Cerebellar cortex (tissue), 1 donor: ENCODE measurements at regions not wholly inside any gene's neighbourhood (a gene's known extent, or its start where the extent isn't known, plus 50 kb on each side); places are given as distances from the start of the nearest gene placed in this dataset.

Experiments
- DNase-seq: peaks from one replicate; pipeline ENCODE4 v3.0.0-alpha.2; 2015; ENCODE audit warnings: low spot score

DNA sequence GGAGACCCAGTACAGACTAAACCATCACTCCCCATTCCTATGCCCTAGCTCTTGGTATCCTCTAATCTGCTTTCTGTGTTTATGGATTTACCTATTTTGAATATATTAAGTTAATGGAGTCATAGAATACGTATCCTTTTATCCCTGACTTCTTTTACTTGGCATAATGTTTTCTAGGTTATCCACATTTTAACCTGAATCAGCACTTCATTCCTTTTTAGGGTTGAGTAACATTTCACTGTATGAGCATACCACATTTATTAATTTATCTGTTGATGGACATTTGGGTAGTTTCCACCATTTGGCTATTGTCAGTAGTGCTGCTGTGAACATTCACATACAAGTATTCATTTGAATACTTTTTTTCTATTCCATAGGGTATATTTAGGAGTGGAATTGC, 157.3 kb upstream of the CTNNA2 start:
- DNase-seq, result no peak

DNA sequence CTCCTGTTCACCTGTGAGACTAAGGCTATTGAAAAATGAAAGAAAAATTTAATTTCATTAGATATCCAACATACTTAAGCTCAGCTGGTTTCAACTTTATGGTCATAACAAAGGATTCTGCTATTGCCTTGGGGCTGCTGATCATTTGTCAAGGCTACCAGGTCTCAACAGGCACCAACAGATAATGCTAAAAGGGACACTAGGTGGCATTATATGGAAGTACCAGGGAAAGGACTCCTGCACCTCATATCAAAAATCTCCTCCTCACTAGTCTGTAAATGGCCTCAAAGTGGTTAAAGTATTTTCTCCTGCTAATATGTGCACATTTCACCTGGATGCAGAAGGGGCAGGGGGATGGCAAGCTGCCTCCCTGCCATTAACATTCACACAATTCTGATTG, 167.9 kb upstream of the REG3A start:
- peak; percentile 3 for DNase-seq

DNA sequence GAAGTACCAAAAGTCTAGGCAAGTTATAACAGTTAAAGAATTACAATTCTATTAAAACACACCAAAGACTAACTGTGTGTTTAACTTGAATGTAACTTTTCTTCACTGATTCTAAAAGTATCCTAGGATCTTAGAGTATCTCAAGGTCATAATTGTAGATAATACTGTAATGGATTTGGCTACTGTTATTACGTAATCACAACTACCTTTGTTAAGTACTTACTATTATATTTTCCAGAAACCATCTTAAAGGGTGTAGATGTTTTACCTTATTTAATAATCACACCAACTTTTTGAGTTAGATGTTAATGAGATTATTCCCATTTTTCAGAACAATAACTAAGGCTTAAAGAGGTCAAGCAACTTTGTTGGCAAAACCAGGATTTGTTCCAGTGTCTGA, 161.3 kb upstream of the REG3A start:
- DNase-seq, result no peak

DNA sequence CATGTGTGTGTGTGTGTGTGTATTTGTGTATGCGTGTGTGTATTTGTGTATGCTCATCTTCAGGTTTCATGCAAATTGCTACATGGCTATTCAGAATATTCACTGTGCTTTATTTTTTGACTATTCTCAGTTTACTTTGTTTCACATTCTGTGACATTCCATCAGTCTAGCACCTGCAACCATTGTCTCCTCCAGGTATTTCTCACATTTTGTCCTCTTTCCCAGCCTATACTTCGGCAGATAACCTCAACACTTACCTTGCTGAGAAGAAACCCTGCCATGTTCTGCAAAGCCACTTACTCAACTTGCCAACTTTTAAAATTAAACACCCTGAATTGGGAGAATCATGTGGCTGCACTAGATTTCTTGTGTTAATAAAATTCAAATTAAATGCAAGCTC, 135.4 kb upstream of the REG3A start:
- DNase-seq, result peak; percentile 2

DNA sequence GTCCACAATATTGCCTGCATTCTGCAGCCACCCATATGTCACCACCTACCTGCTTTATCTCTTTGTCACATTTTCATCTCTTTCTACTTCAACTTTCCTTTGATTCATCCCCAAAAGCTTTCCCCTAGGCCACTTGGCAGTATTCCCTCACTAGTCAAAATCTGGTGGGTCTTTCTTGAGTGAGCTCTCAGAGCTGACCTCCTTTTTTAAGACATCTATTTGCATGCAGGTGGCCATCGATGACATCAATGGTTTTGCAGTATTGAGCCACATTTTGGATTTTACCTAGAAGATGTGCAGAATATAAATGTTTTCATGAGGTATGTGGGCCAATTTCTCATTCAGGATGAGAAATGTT, 133.4 kb upstream of the REG3A start:
- DNase-seq, result peak; percentile 1

DNA sequence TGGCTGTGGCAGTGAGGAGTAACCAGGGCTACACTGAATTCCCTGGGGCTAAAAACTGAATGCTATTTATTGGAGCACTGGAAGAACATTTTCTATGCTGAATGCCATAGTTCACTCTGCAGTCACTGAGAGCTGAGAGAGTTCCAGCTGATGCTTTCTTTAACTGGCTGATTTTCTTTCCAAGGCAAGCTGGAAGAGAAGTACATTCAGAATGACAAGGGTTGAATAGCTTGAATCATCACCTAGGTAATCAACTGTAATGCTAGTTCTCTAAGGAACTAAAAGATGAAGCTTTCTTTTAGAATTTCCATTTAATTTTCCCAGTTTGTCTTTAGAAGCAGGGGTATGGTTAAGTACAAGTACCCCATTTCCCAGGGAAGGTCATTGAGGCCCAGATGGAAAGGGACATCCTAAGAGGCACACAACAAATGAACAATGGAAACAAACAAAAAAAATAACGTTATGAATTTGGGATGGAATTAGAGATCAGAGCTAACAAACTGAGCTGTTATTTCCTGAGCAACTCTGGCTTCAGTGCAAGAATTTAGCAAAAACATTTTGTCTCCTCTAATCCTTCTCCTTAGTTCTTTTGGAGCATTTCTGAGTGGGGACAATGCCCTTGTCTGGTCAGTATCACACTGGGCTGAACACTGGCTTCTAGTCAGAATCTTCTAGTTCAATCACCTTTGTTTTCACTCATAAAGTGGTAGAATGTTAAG, 132.8 kb upstream of the REG3A start:
- DNase-seq, result peak; percentile 8

DNA sequence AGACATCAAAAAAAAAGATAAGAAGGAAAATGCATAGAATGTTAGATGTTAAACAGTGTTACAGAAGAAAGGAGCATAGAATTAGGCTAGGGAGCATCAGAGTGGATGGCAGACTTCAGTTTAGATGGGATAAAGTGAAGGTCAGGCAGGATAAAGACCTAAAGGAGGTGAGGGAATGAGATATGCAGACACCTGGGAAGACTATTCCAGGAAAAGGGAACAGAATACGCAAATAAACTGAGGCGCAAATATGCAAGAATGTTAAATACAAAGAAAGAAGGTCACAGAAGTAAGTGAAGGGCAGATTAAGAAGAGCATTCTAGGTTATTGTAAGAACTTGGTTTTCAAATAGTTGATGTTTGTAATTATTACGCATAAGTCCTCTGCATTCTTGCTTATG, 116.3 kb upstream of the REG3A start:
- DNase-seq, result no peak

DNA sequence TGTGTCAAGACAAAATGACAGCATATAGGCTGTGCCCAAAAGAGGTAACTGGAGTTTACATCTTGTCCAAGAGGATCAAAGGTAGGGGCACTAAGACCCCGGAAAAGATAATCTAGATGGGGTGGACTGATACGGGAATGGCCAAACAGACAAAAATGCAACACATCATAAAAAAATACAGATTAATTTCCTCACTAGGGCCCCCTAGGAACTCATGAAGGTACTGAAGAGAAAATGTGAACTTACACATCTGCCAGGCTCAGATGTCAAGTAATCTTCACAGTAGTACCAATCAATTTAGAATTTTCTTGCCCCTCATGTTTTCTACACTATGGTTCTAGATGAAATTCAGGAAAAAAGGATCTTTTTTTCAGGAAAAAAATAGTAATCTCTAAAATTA, 115.6 kb upstream of the REG3A start:
- DNase-seq, result no peak

DNA sequence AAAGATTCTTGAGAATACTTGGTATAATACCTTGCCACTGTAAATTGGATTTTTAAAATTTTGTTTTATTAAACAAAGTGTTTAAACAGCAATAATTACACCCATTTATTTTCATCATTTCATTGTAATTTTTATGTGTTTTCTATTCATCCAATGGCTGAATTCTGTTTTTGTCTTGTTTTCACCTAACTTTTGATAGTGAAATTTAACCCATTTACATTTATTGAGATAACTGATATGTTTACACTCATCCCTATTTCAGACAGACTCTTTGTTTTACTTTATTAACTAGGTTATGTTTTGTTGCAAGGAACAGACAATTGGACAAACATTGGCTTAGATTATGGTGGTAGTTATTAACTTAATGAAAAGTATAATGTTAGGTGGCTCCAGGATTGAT, 113.1 kb upstream of the REG3A start:
- no peak for DNase-seq

DNA sequence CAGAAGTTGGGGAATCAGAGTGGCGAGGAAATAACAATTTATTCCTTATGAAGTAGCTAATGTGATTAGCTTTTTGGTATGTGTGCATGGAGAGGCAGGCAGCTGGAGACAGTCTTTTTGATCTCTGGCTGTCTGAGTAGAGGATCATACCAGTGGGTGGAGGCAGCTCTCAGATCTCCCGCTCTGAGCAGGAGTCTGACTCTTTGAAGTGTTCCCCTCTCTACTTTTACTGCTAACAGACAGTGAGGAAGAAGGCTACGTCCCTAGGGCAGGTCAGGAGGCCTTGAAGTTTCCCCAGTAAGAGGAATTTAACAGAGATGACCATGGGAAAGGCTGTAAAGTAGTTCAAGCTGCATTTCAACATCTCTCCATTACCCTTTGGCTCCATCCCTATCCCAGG, 111.9 kb upstream of the REG3A start:
- DNase-seq, result no peak

DNA sequence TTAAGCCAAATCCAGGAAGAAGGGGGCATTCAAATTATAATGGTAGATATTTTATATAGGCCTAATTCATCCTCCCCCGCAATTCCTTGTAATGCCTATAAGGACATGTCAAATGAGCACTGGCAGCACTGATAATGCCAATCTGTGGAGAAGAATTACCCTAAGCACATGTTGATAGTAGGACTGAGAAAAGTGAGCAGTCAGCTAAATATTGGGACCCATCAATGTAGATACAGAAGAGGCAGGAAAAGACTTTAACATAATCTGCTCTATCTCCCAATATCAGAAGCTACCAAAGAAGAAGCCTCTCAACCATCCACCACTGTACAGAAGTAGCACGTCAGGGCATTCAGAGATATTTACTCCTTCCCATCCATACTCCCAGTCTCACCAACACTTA, 101.3 kb upstream of the REG3A start:
- no peak for DNase-seq

DNA sequence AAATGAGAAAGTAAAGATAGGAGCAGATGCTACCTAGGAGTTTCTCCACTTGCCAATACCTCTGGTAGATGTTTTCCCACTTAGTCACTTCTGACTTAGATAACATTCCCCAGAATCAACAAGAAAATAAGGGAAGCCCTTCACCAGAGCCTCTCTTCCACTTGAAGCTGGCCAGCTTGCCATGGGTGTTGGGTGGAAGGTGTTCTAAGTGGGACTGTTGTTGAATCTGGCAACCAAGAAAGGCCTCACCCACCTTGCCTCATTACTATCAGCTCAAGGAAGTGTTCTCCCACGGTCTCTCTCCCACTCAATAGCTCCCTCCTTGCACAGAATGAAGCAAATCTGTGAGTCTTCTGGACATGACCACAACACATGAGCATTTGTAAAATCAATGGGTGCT, 100.4 kb upstream of the REG3A start:
- DNase-seq, result no peak

DNA sequence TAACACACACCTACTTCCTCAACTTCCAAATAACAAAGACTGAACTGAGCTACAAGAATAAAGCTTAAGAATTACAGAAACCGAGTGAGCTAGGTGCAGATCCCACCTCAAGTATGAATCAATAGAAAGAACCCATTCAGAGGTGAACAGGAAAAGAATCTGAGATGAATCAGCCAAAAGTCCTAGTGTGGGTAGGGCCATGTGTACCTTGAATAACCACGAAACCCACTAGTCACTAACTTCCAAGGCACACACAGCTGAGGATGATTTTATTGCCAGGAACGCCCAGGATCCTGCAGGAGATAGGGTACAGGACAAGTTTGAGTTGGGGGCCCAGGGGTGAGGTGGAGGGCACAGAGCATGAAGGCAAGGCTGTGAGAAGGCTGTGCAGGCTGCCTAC, 99.7 kb upstream of the REG3A start:
- DNase-seq, result no peak

DNA sequence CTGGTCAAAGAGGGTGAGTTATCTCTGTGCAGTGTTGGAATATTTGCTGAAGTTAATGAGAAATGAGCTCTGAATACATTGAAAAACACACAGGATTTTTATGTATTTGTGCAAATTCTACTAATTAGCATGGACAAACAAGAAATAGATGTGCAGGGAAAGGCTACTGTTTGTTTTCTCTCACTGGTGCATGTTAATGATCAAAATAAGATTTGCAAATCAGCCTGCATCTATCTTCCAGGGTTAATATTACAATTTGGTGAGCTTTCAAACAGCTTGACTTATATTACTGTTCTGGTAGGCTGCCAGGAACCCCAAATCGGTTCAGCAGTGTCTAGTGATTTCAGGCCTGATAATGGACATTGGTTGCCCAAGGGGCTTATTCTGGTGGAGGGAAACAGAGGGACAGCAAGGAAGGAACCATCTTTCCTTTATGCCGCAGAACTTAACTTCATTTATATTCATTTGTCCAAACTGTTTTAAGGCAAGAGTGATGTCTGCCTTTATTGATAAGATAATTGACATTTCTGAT, 93.8 kb upstream of the REG3A start:
- no peak for DNase-seq

DNA sequence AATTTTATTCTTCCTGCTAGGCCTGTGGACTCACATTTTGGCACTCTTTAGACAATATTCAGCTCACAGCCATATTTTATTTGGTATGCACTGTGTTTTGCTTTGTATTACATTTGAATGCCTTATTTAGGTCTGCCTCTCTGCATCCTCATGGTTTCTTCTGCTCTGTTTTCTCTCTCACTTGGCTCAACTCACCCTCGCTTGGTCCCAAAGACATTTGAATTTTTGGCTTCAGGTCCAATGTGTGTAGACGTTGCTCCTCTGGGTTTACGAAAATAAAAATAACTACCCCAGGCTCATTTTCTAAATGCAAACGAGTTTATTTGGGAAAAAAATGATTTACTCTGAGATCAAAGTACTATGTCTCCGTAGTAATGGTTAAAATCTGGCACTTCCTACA, 91.1 kb upstream of the REG3A start:
- DNase-seq, result no peak

DNA sequence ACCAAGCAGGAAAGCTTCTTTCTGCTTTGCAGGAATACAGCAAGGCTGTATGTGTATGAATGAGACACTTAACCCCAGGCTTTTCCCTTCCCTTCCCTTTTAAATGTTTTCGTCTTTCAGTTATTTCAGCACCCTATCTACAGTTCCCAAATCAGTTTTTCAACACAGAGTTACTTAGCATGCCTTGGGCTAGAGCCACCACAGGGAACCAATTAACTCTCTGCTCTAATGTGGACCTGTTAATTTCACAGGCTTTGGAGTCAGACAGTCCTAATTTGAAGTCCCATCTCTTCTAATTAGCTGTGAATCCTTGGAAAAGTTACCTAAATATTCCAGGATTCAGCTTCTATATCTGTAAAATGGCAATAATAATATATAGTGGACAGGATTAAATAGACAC, 89.2 kb upstream of the REG3A start:
- no peak for DNase-seq

DNA sequence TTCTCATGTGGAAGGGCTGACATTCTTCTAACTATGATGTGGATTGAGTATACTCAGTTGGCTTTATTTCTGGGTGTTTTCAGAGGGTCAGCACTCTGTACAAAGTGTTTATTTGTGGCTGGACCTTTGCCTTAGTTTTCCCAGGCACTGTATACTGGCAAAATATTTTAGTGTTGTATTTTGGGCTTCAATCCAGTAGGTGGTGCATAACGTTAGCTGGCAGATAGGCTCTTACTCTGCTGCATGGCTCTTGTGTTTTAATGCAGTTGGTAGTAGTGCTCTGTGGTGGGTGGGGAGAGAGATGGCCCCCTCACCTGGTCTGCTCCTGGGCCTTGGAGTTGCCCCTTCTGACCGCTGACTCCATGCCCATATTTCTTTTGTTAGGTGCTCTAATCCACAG, 75.6 kb upstream of the REG3A start:
- DNase-seq, result no peak

DNA sequence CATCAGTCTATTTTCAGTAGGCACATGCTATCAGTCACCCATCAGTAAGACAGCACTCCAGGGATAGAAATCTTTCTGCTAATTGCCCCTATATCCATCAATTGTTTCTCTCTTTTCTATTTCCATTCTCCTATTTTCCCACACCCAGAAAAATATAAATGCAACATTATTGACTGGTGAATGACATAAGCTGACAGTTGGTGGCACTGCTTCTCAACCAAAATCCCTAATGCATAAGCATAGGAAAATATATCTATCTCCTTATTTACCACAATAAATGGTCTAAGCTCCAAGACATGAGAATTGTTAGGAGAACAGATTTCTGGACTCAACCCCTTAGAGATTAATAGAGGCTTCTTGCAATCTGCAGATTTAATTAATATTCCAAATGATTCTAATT, 64.0 kb upstream of the REG3A start:
- no peak for DNase-seq

DNA sequence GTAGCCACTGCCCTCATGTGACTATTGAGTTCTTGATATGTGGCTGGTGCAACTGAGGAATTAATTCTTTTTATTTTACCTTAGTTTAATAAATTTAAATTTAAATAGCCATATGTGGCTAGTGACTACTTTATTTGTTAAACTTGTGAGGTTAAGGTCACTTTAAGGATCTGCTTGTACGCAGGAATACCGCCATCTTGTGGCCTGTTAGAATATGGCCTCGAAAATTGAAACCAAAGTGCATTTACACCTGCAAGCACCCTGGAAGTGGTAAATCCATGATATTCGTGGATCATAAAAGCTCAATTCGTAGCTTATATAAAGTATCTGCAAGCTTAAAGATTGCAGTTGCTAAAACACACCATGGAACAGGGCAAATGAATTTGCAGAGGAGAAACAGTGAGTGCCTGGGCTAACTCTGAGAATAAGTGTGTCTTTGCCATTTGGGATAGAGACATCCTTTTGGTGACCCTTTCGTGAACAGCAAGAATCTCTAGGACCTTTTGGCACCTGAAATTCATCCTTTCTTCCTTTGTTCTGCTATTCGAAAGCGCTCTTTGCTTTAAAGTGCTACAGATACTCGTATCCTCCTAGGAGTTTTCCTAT, 59.9 kb upstream of the REG3A start:
- peak; percentile 35 for DNase-seq

DNA sequence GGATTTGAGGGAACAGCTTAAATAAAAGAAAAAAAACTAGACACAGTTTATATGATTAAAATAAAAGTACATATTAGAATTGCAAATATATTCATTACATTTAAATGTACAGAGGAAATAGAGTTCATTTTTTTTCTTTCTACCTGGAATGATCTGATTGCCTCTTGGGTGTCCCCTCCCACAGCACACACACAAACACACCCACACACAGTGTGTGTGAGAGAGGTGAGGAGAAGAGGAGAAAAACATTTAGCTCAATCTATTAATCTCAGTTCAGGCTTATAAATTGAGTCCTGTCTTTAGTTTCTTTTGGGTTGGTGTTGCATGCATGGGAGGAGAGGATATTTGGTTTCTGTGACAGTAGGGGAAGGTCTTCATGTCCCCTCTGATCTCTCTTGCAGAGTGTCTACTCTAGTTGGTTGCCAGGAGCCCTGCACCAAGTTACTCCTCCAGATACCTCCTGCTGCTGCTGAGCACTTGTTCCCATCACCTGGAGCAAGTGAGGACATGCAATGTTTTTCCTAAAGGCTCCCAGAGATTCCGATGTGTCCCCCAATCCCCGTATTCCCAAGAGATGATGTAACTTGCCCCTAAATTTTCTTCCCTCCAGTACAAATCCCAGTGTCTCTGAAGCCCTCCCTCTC, 50.8 kb upstream of the REG3A start:
- no peak for DNase-seq
